ENCODE measurements at regions not wholly inside any gene's neighbourhood (a gene's known extent, or its start where the extent isn't known, plus 50 kb on each side); places are given as distances from the start of the nearest gene placed in this dataset.

GRCh38 chr11:11740836-11741235 lies 100.9 kb upstream of the USP47 start:
- TF ChIP-seq EZH2 (IDR thresholded peaks at IDR 0.05) (no peak), POLR2AphosphoS5 (IDR thresholded peaks at IDR 0.05; ENCODE audit: borderline replicate concordance, low read depth, low read length) (no peak)

All from SK-N-MC (cell line).